Parathyroid adenoma (tissue), 2 donors: ENCODE measurements at regions not wholly inside any gene's neighbourhood (a gene's known extent, or its start where the extent isn't known, plus 50 kb on each side); places are given as distances from the start of the nearest gene placed in this dataset.

Experiments
- H2AFZ ChIP-seq: fragments of 300-600 bp; sonication (generic); one replicate; pipeline ENCODE4 v1.7.0; 2017; ENCODE audit warnings: antibody characterized with exemption, mild to moderate bottlenecking
- H3K27ac ChIP-seq: fragments of 300-600 bp; sonication (generic); one replicate; pipeline ENCODE4 v1.7.0; 2017
- H3K27me3 ChIP-seq: fragments of 300-600 bp; sonication (generic); one replicate; pipeline ENCODE4 v1.7.0; 2017; ENCODE audit warnings: low read length; ENCODE audit not compliant: control insufficient read depth, insufficient read depth
- H3K36me3 ChIP-seq: fragments of 300-600 bp; sonication (generic); one replicate; pipeline ENCODE4 v1.7.0; 2017; ENCODE audit warnings: low read length; ENCODE audit not compliant: control insufficient read depth, insufficient read depth
- H3K4me1 ChIP-seq: fragments of 300-600 bp; sonication (generic); one replicate; pipeline ENCODE4 v1.7.0; 2017; ENCODE audit warnings: control low read depth
- H3K4me2 ChIP-seq: fragments of 300-600 bp; sonication (generic); one replicate; pipeline ENCODE4 v1.7.0; 2017; ENCODE audit warnings: low read length
- H3K4me3 ChIP-seq: fragments of 300-600 bp; sonication (generic); one replicate; pipeline ENCODE4 v1.7.0; 2017; ENCODE audit warnings: low read depth, low read length
- H3K79me2 ChIP-seq: fragments of 300-600 bp; sonication (generic); one replicate; pipeline ENCODE4 v1.7.0; 2017; ENCODE audit warnings: control low read depth
- H3K9ac ChIP-seq: fragments of 300-600 bp; sonication (generic); one replicate; pipeline ENCODE4 v1.7.0; 2017; ENCODE audit warnings: mild to moderate bottlenecking
- H3K9me3 ChIP-seq: fragments of 300-600 bp; sonication (generic); one replicate; pipeline ENCODE4 v1.7.0; 2017; ENCODE audit warnings: low read length; ENCODE audit not compliant: control insufficient read depth
- TF ChIP-seq, protein P1 (sequence below): fragments of 300-600 bp; sonication (generic); IDR thresholded peaks from one replicate; pipeline ENCODE4 v1.7.0; 2017; ENCODE audit warnings: antibody characterized with exemption, mild to moderate bottlenecking
- donor health status: primary hyperparathyroidism.

DNA sequence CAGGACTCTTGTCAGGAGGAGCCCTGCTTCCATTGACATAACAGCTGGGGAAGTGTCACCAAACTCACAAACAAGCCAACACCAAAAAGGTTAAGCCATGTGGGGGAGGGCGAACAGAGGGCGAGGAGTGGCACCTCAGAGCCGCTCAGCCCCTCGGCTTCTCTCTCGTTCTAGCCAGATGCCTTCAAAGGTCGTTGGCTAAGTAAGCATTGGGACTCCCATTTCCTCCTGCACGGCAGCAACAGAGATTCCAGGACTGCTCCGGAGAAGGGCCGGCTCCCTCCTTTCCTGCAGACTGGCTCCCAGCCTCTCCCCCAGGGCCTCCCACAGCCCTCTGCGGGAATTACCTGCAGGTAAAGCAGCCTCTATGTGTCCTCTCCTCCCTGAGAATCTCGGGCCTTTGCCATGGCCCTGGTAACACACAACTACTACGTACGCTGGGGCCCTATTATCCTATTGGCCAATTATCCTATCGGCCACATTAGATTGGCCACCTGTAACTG is 52.1 kb upstream of the RNU6ATAC start:
- Histone ChIP-seq H2AFZ (no peak overlapping the region), H3K4me1 (peaks cover 10% of the 10 kb centered on the region), H3K4me2 (no peak overlapping the region), H3K79me2 (no peaks in the 10 kb centered on the region), H3K27ac (no peak overlapping the region), H3K27me3 (no peaks in the 10 kb centered on the region), H3K4me3 (no peak overlapping the region), H3K9ac (no peak overlapping the region), H3K36me3 (no peaks in the 10 kb centered on the region), H3K9me3 (no peaks in the 10 kb centered on the region)
- TF ChIP-seq, protein P1, sequence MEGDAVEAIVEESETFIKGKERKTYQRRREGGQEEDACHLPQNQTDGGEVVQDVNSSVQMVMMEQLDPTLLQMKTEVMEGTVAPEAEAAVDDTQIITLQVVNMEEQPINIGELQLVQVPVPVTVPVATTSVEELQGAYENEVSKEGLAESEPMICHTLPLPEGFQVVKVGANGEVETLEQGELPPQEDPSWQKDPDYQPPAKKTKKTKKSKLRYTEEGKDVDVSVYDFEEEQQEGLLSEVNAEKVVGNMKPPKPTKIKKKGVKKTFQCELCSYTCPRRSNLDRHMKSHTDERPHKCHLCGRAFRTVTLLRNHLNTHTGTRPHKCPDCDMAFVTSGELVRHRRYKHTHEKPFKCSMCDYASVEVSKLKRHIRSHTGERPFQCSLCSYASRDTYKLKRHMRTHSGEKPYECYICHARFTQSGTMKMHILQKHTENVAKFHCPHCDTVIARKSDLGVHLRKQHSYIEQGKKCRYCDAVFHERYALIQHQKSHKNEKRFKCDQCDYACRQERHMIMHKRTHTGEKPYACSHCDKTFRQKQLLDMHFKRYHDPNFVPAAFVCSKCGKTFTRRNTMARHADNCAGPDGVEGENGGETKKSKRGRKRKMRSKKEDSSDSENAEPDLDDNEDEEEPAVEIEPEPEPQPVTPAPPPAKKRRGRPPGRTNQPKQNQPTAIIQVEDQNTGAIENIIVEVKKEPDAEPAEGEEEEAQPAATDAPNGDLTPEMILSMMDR = no peak

DNA sequence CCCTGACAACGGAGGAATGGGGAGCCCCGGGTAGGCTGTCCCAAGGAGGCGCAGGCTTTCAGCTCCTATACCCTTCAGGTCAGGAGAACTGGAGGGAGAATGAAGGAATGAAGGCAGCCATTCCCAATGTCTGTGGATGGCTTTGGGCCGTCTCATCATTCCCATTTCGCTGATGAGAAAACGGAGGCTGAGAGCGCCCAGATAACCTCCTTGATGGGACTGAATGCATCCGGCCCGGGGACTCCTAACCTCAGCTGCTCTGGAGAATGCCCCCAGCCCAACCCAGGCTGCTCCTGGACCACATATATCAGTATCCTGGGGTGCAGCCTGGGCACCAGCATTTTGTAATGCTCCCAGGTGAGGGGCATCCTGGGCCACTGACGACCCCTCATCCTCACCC is 52.6 kb upstream of the RNU6ATAC start:
- H3K4me3 ChIP-seq = no peak overlapping the region
- H3K9me3 ChIP-seq = no peaks in the 10 kb centered on the region
- no peaks in the 10 kb centered on the region for H3K36me3 ChIP-seq
- peaks cover 10% of the 10 kb centered on the region for H3K4me1 ChIP-seq
- H3K79me2 ChIP-seq = no peaks in the 10 kb centered on the region
- no peak overlapping the region for H2AFZ ChIP-seq
- TF ChIP-seq, protein P1 = no peak
- H3K27ac ChIP-seq = no peak overlapping the region
- H3K27me3 ChIP-seq = no peaks in the 10 kb centered on the region
- H3K9ac ChIP-seq = no peak overlapping the region
- H3K4me2 ChIP-seq = no peak overlapping the region

DNA sequence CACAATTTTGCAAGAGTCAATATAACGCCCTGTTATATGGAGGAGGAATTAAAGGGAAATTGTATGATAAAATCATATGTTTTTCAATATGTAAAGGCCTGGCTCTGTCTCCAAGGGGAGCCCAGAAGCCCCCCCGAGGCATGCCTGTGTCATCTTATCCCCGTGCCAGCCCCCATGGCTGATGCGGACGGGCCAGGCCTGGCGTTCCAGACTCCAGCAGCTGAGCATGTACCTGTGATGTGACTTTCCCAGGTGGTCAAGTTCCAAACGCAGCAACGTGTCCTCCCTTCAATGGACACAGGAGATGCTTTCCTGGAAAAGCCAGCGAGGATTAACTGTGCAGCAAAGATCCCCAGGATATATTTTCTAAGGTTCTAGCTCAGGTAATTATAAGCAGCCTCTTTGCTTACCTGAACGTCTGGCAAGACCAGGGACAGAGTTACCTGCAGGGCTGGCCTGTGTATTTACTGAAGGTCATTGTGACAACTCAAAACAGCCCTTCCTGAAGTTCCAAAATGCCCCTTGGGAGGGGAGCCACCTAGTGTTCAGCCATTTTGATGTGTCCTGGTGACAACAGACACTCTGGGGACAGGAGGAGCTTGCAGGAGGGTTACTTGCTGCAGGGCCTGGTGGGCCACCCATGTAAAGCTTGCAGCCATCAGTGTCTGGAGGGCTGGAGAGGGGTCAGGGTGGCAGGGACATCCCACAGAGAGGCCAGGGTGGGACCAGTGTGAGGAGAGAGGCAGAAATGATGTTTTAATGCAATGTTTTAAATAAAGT is 53.3 kb upstream of the RNU6ATAC start:
- no peaks in the 10 kb centered on the region for H3K27me3 ChIP-seq
- H3K79me2 ChIP-seq = no peaks in the 10 kb centered on the region
- no peak overlapping the region for H3K4me3 ChIP-seq
- no peak overlapping the region for H3K27ac ChIP-seq
- H3K9ac ChIP-seq = no peak overlapping the region
- H3K36me3 ChIP-seq = no peaks in the 10 kb centered on the region
- no peak overlapping the region for H3K4me2 ChIP-seq
- no peak overlapping the region for H2AFZ ChIP-seq
- TF ChIP-seq, protein P1 = no peak
- H3K9me3 ChIP-seq = no peaks in the 10 kb centered on the region
- peaks cover 10% of the 10 kb centered on the region for H3K4me1 ChIP-seq

DNA sequence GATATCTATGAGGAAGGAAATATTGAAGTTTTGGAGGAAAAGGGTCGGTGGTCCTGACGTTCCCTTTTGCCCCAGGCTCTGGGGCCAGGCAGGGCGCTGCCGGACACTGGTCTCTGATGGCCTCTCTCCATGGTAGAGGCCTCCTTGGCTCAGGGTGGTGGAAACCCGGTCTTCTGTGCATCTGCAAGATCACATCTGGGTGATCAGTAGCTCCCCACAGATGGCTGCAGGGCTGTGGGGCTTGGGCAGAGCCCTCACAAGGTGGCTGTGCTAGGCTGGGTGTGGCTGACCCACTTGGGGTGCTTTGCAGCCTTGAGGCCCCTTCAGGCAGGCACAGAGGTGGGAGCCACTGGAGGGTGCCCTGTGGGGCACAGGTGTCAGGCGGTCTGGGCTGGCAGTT is 53.9 kb upstream of the RNU6ATAC start:
- Histone ChIP-seq H3K27me3 (no peaks in the 10 kb centered on the region), H3K9me3 (no peaks in the 10 kb centered on the region), H3K4me3 (no peak overlapping the region), H3K79me2 (no peaks in the 10 kb centered on the region), H3K36me3 (no peaks in the 10 kb centered on the region), H3K4me2 (no peak overlapping the region), H2AFZ (no peak overlapping the region), H3K9ac (no peak overlapping the region), H3K27ac (no peak overlapping the region), H3K4me1 (peaks cover 10% of the 10 kb centered on the region)
- TF ChIP-seq, protein P1 = no peak

DNA sequence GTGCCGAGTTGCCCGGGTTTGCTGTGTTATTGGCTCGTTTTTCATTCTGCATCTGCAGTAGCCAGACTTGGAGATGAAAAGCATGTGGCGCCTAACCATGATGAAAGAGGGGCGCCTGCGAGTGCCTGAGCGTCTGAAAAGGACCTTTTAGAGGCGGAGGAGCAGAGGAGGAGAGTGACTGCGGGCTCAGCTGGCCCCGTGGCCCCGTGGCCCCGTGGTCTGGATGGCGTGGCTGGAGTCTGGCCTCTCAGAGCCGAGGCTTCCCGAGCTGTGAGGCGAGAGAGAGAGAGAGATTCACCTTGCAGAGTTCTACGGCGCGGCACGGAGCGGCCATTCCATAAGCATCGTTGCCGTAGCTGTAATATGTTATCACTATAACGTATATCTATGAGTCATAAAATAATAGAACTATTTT is 55.3 kb upstream of the RNU6ATAC start:
- Histone ChIP-seq H3K9me3 (no peaks in the 10 kb centered on the region), H3K27me3 (no peaks in the 10 kb centered on the region), H3K27ac (no peak overlapping the region), H3K9ac (no peak overlapping the region), H2AFZ (no peak overlapping the region), H3K4me3 (no peak overlapping the region), H3K36me3 (no peaks in the 10 kb centered on the region), H3K79me2 (no peaks in the 10 kb centered on the region), H3K4me1 (peaks cover 10% of the 10 kb centered on the region), H3K4me2 (no peak overlapping the region)
- TF ChIP-seq, protein P1 = no peak
